ENCODE measurements at regions not wholly inside any gene's neighbourhood (a gene's known extent, or its start where the extent isn't known, plus 50 kb on each side); places are given as distances from the start of the nearest gene placed in this dataset.
"Not testable (repeated sequence)": the region's sequence is repeated elsewhere in the genome, so short reads cannot be mapped to it uniquely, and the experiment has no call there.

- DNase-seq: not testable (repeated sequence)
These were observed 1258.2 kb downstream of the TYW1 start for GRCh38 chr7:68254815-68255214.

GRCh38 chr7:68256295-68256694 is 1259.7 kb downstream of the TYW1 start:
- no peak for DNase-seq

- DNase-seq: no peak
These were observed 1262.0 kb downstream of the TYW1 start for GRCh38 chr7:68258609-68259008.

GRCh38 chr7:68265258-68265657 is 1268.6 kb downstream of the TYW1 start:
- DNase-seq: no peak

- DNase-seq: no peak
These were observed 1269.5 kb downstream of the TYW1 start for GRCh38 chr7:68266004-68266579.

GRCh38 chr7:68267486-68267885 is 1270.9 kb downstream of the TYW1 start:
- no peak for DNase-seq

GRCh38 chr7:68269405-68269804 is 1272.8 kb downstream of the TYW1 start:
- DNase-seq: no peak

GRCh38 chr7:68272507-68272906 is 1275.9 kb downstream of the TYW1 start:
- DNase-seq: no peak

- no peak for DNase-seq
These were observed 1280.1 kb downstream of the TYW1 start for GRCh38 chr7:68276725-68277124.

- no peak for DNase-seq
These were observed 1283.3 kb downstream of the TYW1 start for GRCh38 chr7:68279827-68280400.

- DNase-seq: no peak
These were observed 1284.3 kb downstream of the TYW1 start for GRCh38 chr7:68280931-68281330.

- DNase-seq: no peak
These were observed 1291.5 kb downstream of the TYW1 start for GRCh38 chr7:68288144-68288593.

GRCh38 chr7:68291710-68292109 is 1295.1 kb downstream of the TYW1 start:
- DNase-seq: no peak

GRCh38 chr7:68295386-68295785 is 1298.8 kb downstream of the TYW1 start:
- no peak for DNase-seq

- DNase-seq: no peak
These were observed 1293.7 kb upstream of the AUTS2 start for GRCh38 chr7:68304536-68304935.

GRCh38 chr7:68306692-68307107 is 1291.6 kb upstream of the AUTS2 start:
- DNase-seq: no peak

GRCh38 chr7:68309271-68309670 is 1289.0 kb upstream of the AUTS2 start:
- no peak for DNase-seq

- no peak for DNase-seq
These were observed 1288.5 kb upstream of the AUTS2 start for GRCh38 chr7:68309806-68310205.

GRCh38 chr7:68311958-68312357 is 1286.3 kb upstream of the AUTS2 start:
- no peak for DNase-seq

GRCh38 chr7:68313806-68314205 is 1284.5 kb upstream of the AUTS2 start:
- no peak for DNase-seq

- DNase-seq: no peak
These were observed 1284.1 kb upstream of the AUTS2 start for GRCh38 chr7:68314208-68314607.

- DNase-seq: no peak
These were observed 1280.8 kb upstream of the AUTS2 start for GRCh38 chr7:68317476-68317875.

- DNase-seq: no peak
These were observed 1279.2 kb upstream of the AUTS2 start for GRCh38 chr7:68319061-68319460.

GRCh38 chr7:68321076-68321639 is 1277.1 kb upstream of the AUTS2 start:
- no peak for DNase-seq

Data from AML-193 (cell line).